Epithelial cell of prostate (primary cell): ENCODE measurements at regions not wholly inside any gene's neighbourhood (a gene's known extent, or its start where the extent isn't known, plus 50 kb on each side); places are given as distances from the start of the nearest gene placed in this dataset.
"Not testable (repeated sequence)": the region's sequence is repeated elsewhere in the genome, so short reads cannot be mapped to it uniquely, and the experiment has no call there.

ENCODE experiments used
- DNase-seq: peaks from one replicate; pipeline ENCODE4 v3.0.0-alpha.2; 2011; ENCODE audit warnings: low read depth, low spot score
- H3K27ac ChIP-seq: fragments of 450-650 bp; 2 replicates; pipeline ENCODE4 v1.5.1; 2017; ENCODE audit warnings: mild to moderate bottlenecking

GRCh38 chr11:89545691-89546090 is 54.5 kb upstream of the NOX4 start:
- DNase-seq = no peak
- H3K27ac ChIP-seq = no peak overlapping the region

DNA sequence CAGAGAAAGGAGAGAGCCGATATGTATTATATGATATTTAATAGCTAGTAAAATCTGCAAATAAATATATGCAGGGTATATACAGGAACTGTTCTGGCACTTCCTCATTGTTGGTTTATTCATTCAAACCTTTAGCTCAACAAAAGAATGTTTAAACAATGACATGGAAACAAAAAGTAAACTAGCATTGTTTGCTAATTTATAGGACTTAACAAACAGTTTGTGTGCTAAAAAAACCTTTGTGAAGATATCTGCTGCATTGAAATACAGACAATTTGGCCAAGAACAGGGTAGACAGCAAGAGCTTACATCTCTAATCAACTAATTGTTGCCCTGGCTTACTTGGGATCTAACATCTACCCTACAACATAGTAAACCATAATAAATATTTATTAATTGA is 64.6 kb upstream of the NOX4 start:
- not testable (repeated sequence) for DNase-seq

GRCh38 chr11:89556731-89557707 is 65.8 kb upstream of the NOX4 start:
- H3K27ac ChIP-seq = not testable (repeated sequence)
- peak; percentile 50 for DNase-seq

More for the DNA sequence above, 64.6 kb upstream of the NOX4 start:
- H3K27ac ChIP-seq = not testable (repeated sequence)

DNA sequence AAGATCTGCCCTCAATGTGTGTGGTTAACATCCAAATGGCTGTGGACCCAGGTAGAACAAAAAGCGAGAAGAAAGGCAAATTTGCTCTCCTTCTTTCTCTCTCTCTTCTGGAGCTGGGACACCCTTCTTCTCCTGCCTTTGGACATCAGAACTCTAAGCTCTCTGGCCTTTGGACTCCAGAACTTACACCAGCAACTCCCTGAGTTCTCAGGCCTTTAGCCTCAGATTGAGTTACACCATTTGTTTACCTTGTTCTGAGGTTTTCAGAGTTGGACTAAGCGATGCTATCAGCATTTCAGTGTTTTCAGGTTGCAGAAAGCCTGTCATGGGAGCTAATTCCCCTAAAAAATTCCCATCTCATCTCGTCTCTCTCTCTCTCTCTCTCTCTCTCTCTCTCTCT is 69.4 kb upstream of the NOX4 start:
- not testable (repeated sequence) for DNase-seq

GRCh38 chr11:89562731-89563130 is 71.6 kb upstream of the NOX4 start:
- not testable (repeated sequence) for H3K27ac ChIP-seq, DNase-seq

More for the DNA sequence above, 69.4 kb upstream of the NOX4 start:
- not testable (repeated sequence) for H3K27ac ChIP-seq

GRCh38 chr11:89566972-89567371 is 75.8 kb upstream of the NOX4 start:
- no peak overlapping the region for H3K27ac ChIP-seq
- DNase-seq = no peak

GRCh38 chr11:89569387-89569786 is 78.2 kb upstream of the NOX4 start:
- not testable (repeated sequence) for DNase-seq

GRCh38 chr11:89571706-89572105 is 80.5 kb upstream of the NOX4 start:
- not testable (repeated sequence) for H3K27ac ChIP-seq, DNase-seq

More at GRCh38 chr11:89569387-89569786, 78.2 kb upstream of the NOX4 start:
- not testable (repeated sequence) for H3K27ac ChIP-seq

DNA sequence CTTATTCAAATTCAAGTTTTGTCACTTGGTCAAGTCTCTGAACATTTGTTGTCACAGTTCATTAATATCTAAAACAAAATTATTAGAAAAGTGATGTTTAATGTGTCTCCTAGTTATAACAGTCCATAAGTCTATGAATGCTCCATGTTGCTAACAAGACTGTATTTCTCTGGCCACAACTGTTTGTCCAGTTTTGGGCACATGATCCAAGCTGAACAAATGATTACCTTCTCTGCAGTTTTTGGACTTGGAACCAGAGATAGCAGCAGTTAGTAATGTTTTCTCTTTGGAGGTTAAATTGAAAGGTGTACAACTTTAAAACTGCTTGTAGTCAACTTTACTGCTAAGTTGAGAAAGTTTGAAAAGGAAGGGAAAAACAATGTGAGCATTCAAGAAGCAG is 84.7 kb upstream of the NOX4 start:
- H3K27ac ChIP-seq, DNase-seq: not testable (repeated sequence)

- DNase-seq, H3K27ac ChIP-seq: not testable (repeated sequence)
Measured at GRCh38 chr11:89577428-89577827, 86.3 kb upstream of the NOX4 start.

GRCh38 chr11:89583580-89583979 is 92.4 kb upstream of the NOX4 start:
- no peak overlapping the region for H3K27ac ChIP-seq
- no peak for DNase-seq

GRCh38 chr11:89585046-89585445 is 93.9 kb upstream of the NOX4 start:
- not testable (repeated sequence) for DNase-seq

GRCh38 chr11:89585471-89585870 is 94.3 kb upstream of the NOX4 start:
- DNase-seq, H3K27ac ChIP-seq: not testable (repeated sequence)

More at GRCh38 chr11:89585046-89585445, 93.9 kb upstream of the NOX4 start:
- H3K27ac ChIP-seq = not testable (repeated sequence)

DNA sequence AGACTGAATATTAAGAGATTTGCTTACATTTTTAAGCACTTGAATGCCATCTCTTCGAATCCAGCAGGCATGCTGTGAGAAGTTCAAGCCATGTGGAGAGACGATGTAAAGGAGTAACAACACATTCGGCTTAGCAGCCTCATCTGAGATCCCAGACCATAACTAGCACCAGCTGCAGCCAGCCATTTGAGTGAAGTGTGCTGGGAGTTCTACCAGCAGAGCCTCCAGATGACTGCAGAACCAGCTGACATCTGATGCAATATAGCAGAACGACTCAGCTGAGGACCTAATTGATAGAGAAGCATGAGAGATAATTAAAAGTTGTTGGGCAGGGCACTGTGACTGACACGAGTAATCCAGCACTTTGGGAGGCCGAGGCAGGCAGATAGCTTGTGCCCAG is 98.2 kb upstream of the NOX4 start:
- H3K27ac ChIP-seq, DNase-seq: not testable (repeated sequence)

DNA sequence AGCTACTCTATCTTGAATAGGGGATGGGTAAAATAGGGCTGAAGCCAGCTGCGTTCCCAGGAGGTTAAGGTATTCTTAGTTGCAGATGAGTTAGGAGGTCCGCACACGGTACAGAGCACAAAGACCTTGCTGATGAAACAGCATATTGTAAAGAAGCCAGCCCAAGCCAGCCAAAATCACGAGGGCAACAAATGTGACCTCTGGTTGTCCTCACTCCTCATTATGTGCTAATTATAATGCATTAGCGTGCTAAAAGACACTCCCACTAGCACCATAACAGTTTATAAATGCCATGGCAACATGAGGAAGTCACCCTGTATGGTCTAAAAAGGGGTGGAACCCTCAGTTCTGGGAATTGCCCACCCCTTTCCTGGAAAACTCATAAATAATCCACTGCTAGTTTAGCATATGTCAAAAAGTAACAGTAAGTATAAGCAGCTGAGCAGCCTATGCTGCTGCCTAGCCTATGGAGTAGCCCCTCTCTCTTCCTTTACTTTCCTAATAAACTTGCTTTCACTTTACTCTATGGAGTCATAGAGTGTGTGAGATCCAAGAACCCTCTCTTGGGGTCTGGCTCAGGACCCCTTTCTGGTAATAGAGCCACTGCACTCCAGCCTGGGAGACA is 98.9 kb upstream of the NOX4 start:
- not testable (repeated sequence) for DNase-seq

DNA sequence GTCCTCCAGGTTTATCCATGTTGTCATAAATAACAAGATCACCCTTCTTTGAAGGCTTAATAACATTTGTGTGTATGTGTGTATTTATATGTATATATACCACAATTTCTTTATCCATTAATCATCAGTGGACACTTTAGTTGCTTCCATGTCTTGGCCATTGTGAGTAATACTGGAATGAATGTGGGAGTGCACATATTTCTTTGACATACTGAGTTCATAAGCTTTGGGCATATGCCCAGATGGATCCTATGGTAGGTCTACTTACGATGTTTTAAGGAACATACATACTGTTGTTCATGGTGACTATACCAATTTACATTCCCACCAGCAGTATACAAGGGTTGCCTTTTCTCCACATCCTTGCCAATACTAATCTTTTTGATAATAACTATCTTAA is 108.8 kb upstream of the TRIM77 start:
- H3K27ac ChIP-seq = not testable (repeated sequence)
- DNase-seq = peak; percentile 37

More for the DNA sequence above, 98.9 kb upstream of the NOX4 start:
- H3K27ac ChIP-seq = not testable (repeated sequence)

DNA sequence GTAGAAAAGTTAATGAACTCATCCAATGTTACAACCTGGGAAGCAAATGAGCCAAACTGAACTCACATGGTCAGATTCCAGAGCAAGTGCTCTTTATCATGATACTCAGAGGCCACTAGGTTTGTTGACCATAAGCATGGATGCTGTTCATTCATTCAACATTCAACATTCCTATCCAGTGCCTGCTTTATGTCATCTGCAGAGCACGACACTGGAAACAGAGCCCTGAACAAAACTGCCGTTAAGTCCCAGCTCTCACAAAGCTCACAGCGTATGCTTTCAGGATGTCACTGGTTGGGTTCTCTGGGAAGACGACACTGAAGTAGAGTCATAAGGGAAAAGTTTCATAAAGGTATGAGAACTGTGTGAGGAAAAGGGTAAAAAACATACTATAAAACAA is 105.8 kb upstream of the TRIM77 start:
- no peak for DNase-seq
- H3K27ac ChIP-seq = no peak overlapping the region

DNA sequence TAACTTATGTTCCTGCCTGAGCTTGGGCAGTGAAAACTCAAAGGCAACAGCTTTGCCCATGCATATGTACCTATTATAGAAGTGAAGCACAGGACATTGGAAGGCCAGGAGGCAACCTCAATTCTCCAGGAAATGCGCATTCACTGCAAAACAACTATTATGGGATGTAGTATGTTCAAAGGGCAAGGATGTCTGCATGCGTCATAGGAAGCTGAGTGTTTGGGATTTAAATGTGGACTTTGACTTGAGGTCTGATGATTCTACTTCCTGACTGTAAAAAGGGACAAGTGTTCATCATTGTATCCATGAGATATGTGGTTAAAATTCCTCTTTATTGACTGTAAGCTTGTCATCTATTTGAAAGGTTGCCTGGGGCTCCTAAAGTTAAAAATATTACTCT is 103.3 kb upstream of the TRIM77 start:
- peak overlapping the region; percentile 51 for H3K27ac ChIP-seq
- DNase-seq = peak; percentile 2

GRCh38 chr11:89607497-89607896 is 102.6 kb upstream of the TRIM77 start:
- peak overlapping the region; percentile 51 for H3K27ac ChIP-seq
- DNase-seq = not testable (repeated sequence)

DNA sequence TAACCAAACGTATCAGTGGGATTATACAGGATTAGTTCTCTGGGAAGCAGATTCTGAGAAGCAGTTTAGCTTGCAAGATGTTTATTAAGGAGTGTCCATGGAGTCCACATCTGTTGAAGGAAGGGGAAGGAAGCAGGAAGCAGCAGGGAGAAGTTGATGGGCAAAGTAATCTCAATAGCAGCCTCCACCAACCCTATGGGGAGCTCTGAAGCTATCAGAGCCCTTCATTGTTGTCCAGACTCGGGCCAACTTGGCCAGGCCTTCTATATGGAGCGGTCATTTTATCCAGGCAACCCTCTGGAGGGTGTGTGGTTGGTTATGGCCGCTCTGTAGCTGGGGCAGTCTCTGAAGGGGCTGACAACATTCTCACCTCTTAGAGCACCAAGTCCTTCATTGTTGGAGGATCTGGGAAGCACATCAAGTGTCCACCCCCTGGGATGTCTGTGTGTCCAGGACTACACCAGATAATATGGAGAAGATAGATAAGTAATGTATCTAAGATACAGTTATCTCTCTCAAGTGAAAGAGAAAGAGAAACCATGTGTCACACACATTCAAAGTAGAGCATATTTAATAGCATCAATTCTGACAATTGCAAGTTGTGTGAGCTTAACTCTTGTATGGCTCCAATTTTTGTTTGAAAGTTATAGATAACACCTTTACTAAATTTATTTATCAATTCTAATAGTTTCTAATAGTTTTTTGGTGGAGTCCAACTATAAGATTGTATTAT is 101.7 kb upstream of the TRIM77 start:
- H3K27ac ChIP-seq = no peak overlapping the region

More for the DNA sequence above, 101.7 kb upstream of the TRIM77 start:
- no peak for DNase-seq
